GM23338 (cell line): ENCODE measurements at regions not wholly inside any gene's neighbourhood (a gene's known extent, or its start where the extent isn't known, plus 50 kb on each side); places are given as distances from the start of the nearest gene placed in this dataset.

Experiments
- ATAC-seq: fragments of 200-7000 bp; cut with Tn5 transposase; 3 replicates; pipeline ENCODE4 v1.9.1; 2020
- DNase-seq: peaks from one replicate; pipeline ENCODE4 v3.0.0-alpha.2; 2015; ENCODE audit warnings: low spot score
- H2AFZ ChIP-seq: fragments of 200-600 bp; sonication (generic); 2 replicates; pipeline ENCODE4 v1.8.0; 2016; ENCODE audit warnings: antibody characterized with exemption, mild to moderate bottlenecking, moderate library complexity
- H3F3A ChIP-seq: fragments of 200-600 bp; sonication (generic); replicated peaks from 2 replicates; pipeline ENCODE4 v1.8.0; 2017; ENCODE audit warnings: antibody characterized with exemption, mixed run types, low read depth
- H3K27ac ChIP-seq: fragments of 200-600 bp; sonication (generic); 2 replicates; pipeline ENCODE4 v1.6.1; 2016; ENCODE audit warnings: low read depth
- H3K27me3 ChIP-seq: fragments of 200-600 bp; sonication (generic); 2 replicates; pipeline ENCODE4 v1.8.0; 2016; ENCODE audit warnings: mild to moderate bottlenecking, mixed run types, moderate library complexity; ENCODE audit not compliant: insufficient read depth
- H3K36me3 ChIP-seq: fragments of 200-600 bp; sonication (generic); 2 replicates; pipeline ENCODE4 v1.8.0; 2016; ENCODE audit warnings: mild to moderate bottlenecking; ENCODE audit not compliant: insufficient read depth
- H3K4me1 ChIP-seq: fragments of 200-600 bp; sonication (generic); 2 replicates; pipeline ENCODE4 v1.8.0; 2016; ENCODE audit warnings: mild to moderate bottlenecking, moderate library complexity; ENCODE audit not compliant: insufficient read depth
- H3K4me2 ChIP-seq: fragments of 200-600 bp; sonication (generic); 2 replicates; pipeline ENCODE4 v1.7.1; 2017; ENCODE audit warnings: mixed run types
- H3K4me3 ChIP-seq: fragments of 200-600 bp; sonication (generic); 2 replicates; pipeline ENCODE4 v1.6.1; 2016; ENCODE audit warnings: mixed run types
- H3K79me2 ChIP-seq: fragments of 200-600 bp; sonication (generic); replicated peaks from 2 replicates; pipeline ENCODE4 v1.8.0; 2017; ENCODE audit warnings: mild to moderate bottlenecking; ENCODE audit not compliant: insufficient read depth
- H3K9me2 ChIP-seq: fragments of 200-600 bp; sonication (generic); 2 replicates; pipeline ENCODE4 v1.8.0; 2017; ENCODE audit not compliant: insufficient read depth
- H4K20me1 ChIP-seq: fragments of 200-600 bp; sonication (generic); replicated peaks from 2 replicates; pipeline ENCODE4 v1.8.0; 2017; ENCODE audit warnings: mild to moderate bottlenecking; ENCODE audit not compliant: insufficient read depth
- H3K27ac Mint-ChIP-seq: 2 replicates; pipeline ENCODE4 v1.8.0; 2020; ENCODE audit warnings: inconsistent platforms, mild to moderate bottlenecking, moderate library complexity, mixed read lengths
- H3K27me3 Mint-ChIP-seq: 3 replicates; pipeline ENCODE4 v1.8.0; 2022; ENCODE audit warnings: low read depth, mild to moderate bottlenecking, moderate library complexity, mixed read lengths, inconsistent platforms; ENCODE audit not compliant: insufficient read depth, poor library complexity
- H3K36me3 Mint-ChIP-seq: 3 replicates; pipeline ENCODE4 v1.8.0; 2021; ENCODE audit warnings: low read depth, mild to moderate bottlenecking, inconsistent platforms, moderate library complexity, mixed read lengths
- H3K4me1 Mint-ChIP-seq: 3 replicates; pipeline ENCODE4 v1.8.0; 2020; ENCODE audit warnings: mild to moderate bottlenecking, inconsistent platforms, mixed read lengths
- H3K4me3 Mint-ChIP-seq: 3 replicates; pipeline ENCODE4 v1.8.0; 2021; ENCODE audit warnings: moderate library complexity, mild to moderate bottlenecking, inconsistent platforms, mixed read lengths
- H3K9me3 Mint-ChIP-seq: 3 replicates; pipeline ENCODE4 v1.8.0; 2020; ENCODE audit warnings: moderate library complexity, mild to moderate bottlenecking, inconsistent platforms, mixed read lengths
- CREB1 ChIP-seq: fragments of 250-450 bp; sonication (Bioruptor Pico); IDR thresholded peaks from 2 replicates; pipeline ENCODE4 v1.5.0; 2020; ENCODE audit warnings: low read depth, mild to moderate bottlenecking, moderate library complexity
- CTCF ChIP-seq, 2 experiments: fragments of 200-600 bp in 1 of 2; sonication (generic) in 1 of 2; conservative IDR thresholded peaks; 2 replicates each; pipeline versions ENCODE4 v1.5.1 to v1.6.1; 2016 to 2017; ENCODE audit warnings: antibody characterized with exemption in 2 of 2, low read depth in 2 of 2, mild to moderate bottlenecking in 2 of 2, moderate library complexity in 1 of 2
- EZH2phosphoT487 ChIP-seq: fragments of 200-600 bp; sonication (generic); IDR thresholded peaks from one replicate; pipeline ENCODE4 v1.8.1; 2018; ENCODE audit warnings: antibody characterized with exemption; ENCODE audit not compliant: unreplicated experiment
- POLR2AphosphoS5 ChIP-seq: IDR thresholded peaks from 2 replicates; pipeline ENCODE4 v1.6.1; 2016; ENCODE audit warnings: antibody characterized with exemption, low read depth
- STAT1 ChIP-seq: IDR thresholded peaks from one replicate; pipeline ENCODE4 v1.6.1; 2016; ENCODE audit warnings: antibody characterized with exemption; ENCODE audit not compliant: unreplicated experiment
- ZNF331 ChIP-seq: fragments of 250-450 bp; sonication (Bioruptor Pico); IDR thresholded peaks from 2 replicates; pipeline ENCODE4 v1.5.0; 2020; ENCODE audit warnings: low read depth, mild to moderate bottlenecking, moderate library complexity
- TF ChIP-seq, protein P1 (sequence below): IDR thresholded peaks from 2 replicates; pipeline ENCODE4 v1.6.1; 2016; ENCODE audit warnings: antibody characterized with exemption
- TF ChIP-seq, protein P2 (sequence below): IDR thresholded peaks from one replicate; pipeline ENCODE4 v1.6.1; 2018; ENCODE audit warnings: antibody characterized with exemption; ENCODE audit not compliant: unreplicated experiment

GRCh38 chr4:38503689-38504395, 160.2 kb upstream of the KLF3 start:
- H3K4me2 ChIP-seq = no peak overlapping the region
- H3K4me3 ChIP-seq = no peak overlapping the region
- H3K9me2 ChIP-seq = peaks cover 13% of the 10 kb centered on the region; the same call in 1 of the 2 replicates
- H3K4me1 Mint-ChIP-seq = no peaks in the 10 kb centered on the region
- H2AFZ ChIP-seq = no peak overlapping the region
- DNase-seq (no peak), ATAC-seq (no peak)
- no peaks in the 10 kb centered on the region for H3F3A ChIP-seq
- H4K20me1 ChIP-seq = no peaks in the 10 kb centered on the region
- no peaks in the 10 kb centered on the region for H3K27me3 ChIP-seq
- H3K27ac Mint-ChIP-seq = no peak overlapping the region
- TF ChIP-seq, protein P1, sequence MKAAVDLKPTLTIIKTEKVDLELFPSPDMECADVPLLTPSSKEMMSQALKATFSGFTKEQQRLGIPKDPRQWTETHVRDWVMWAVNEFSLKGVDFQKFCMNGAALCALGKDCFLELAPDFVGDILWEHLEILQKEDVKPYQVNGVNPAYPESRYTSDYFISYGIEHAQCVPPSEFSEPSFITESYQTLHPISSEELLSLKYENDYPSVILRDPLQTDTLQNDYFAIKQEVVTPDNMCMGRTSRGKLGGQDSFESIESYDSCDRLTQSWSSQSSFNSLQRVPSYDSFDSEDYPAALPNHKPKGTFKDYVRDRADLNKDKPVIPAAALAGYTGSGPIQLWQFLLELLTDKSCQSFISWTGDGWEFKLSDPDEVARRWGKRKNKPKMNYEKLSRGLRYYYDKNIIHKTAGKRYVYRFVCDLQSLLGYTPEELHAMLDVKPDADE = no peak
- TF ChIP-seq CREB1 = no peak
- TF ChIP-seq, protein P2, sequence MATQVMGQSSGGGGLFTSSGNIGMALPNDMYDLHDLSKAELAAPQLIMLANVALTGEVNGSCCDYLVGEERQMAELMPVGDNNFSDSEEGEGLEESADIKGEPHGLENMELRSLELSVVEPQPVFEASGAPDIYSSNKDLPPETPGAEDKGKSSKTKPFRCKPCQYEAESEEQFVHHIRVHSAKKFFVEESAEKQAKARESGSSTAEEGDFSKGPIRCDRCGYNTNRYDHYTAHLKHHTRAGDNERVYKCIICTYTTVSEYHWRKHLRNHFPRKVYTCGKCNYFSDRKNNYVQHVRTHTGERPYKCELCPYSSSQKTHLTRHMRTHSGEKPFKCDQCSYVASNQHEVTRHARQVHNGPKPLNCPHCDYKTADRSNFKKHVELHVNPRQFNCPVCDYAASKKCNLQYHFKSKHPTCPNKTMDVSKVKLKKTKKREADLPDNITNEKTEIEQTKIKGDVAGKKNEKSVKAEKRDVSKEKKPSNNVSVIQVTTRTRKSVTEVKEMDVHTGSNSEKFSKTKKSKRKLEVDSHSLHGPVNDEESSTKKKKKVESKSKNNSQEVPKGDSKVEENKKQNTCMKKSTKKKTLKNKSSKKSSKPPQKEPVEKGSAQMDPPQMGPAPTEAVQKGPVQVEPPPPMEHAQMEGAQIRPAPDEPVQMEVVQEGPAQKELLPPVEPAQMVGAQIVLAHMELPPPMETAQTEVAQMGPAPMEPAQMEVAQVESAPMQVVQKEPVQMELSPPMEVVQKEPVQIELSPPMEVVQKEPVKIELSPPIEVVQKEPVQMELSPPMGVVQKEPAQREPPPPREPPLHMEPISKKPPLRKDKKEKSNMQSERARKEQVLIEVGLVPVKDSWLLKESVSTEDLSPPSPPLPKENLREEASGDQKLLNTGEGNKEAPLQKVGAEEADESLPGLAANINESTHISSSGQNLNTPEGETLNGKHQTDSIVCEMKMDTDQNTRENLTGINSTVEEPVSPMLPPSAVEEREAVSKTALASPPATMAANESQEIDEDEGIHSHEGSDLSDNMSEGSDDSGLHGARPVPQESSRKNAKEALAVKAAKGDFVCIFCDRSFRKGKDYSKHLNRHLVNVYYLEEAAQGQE = no peak
- no peak for TF ChIP-seq ZNF331
- no peak for TF ChIP-seq EZH2phosphoT487
- TF ChIP-seq POLR2AphosphoS5 = no peak
- no peak overlapping the region for H3K27ac ChIP-seq
- no peaks in the 10 kb centered on the region for H3K36me3 Mint-ChIP-seq
- no peaks in the 10 kb centered on the region for H3K9me3 Mint-ChIP-seq
- no peak overlapping the region for H3K4me3 Mint-ChIP-seq
- H3K79me2 ChIP-seq = no peaks in the 10 kb centered on the region
- H3K4me1 ChIP-seq = no peaks in the 10 kb centered on the region
- H3K27me3 Mint-ChIP-seq = no peaks in the 10 kb centered on the region
- no peaks in the 10 kb centered on the region for H3K36me3 ChIP-seq

- ATAC-seq = no peak
- H3K4me1 ChIP-seq = no peaks in the 10 kb centered on the region
- no peak overlapping the region for H2AFZ ChIP-seq
- H4K20me1 ChIP-seq = no peaks in the 10 kb centered on the region
- H3K4me2 ChIP-seq = no peak overlapping the region
- no peak overlapping the region for H3K27ac ChIP-seq
- Mint-ChIP-seq H3K9me3 (no peaks in the 10 kb centered on the region), H3K27ac (no peak overlapping the region), H3K4me1 (no peaks in the 10 kb centered on the region), H3K36me3 (0 out of 3 replicates have a peak, but pooled peaks cover 2% of the 10 kb centered on the region), H3K27me3 (no peaks in the 10 kb centered on the region), H3K4me3 (no peak overlapping the region)
- no peak for DNase-seq
- H3F3A ChIP-seq = no peaks in the 10 kb centered on the region
- no peaks in the 10 kb centered on the region for H3K36me3 ChIP-seq
- 0 out of 2 replicates have a peak, but pooled peaks cover 10% of the 10 kb centered on the region for H3K9me2 ChIP-seq
- no peaks in the 10 kb centered on the region for H3K27me3 ChIP-seq
- H3K79me2 ChIP-seq = no peaks in the 10 kb centered on the region
- no peak overlapping the region for H3K4me3 ChIP-seq
- TF ChIP-seq CTCF (conservative IDR thresholded peaks at IDR 0.05; ENCODE audit: low read depth in 2 of 2) (no peak), STAT1 (no peak)
- TF ChIP-seq, protein P2 = no peak
Observed at GRCh38 chr4:38504396-38504715, 159.6 kb upstream of the KLF3 start.
